Osteoblast (primary cell): ENCODE measurements at regions not wholly inside any gene's neighbourhood (a gene's known extent, or its start where the extent isn't known, plus 50 kb on each side); places are given as distances from the start of the nearest gene placed in this dataset.

Experiments
- DNase-seq: peaks from one replicate; pipeline ENCODE4 v3.0.0; 2011; ENCODE audit warnings: low spot score, mixed read lengths; ENCODE audit not compliant: insufficient read length; ENCODE audit errors: missing footprints
- H2AFZ ChIP-seq: 2 replicates; pipeline ENCODE4 v1.6.0; 2011; ENCODE audit warnings: mild to moderate bottlenecking, low read length
- H3K27ac ChIP-seq: 2 replicates; pipeline ENCODE4 v1.5.1; 2011; ENCODE audit warnings: mild to moderate bottlenecking, low read depth, low read length, moderate library complexity
- H3K27me3 ChIP-seq: 2 replicates; pipeline ENCODE4 v1.6.0; 2012; ENCODE audit warnings: mild to moderate bottlenecking, control low read depth, inconsistent platforms, low read length, moderate library complexity; ENCODE audit not compliant: insufficient read depth
- H3K36me3 ChIP-seq: 2 replicates; pipeline ENCODE4 v1.5.1; 2011; ENCODE audit warnings: mild to moderate bottlenecking, low read length, control low read depth, moderate library complexity; ENCODE audit not compliant: insufficient read depth
- H3K4me1 ChIP-seq: 2 replicates; pipeline ENCODE4 v1.5.1; 2011; ENCODE audit warnings: mild to moderate bottlenecking, low read length, control low read depth, moderate library complexity; ENCODE audit not compliant: insufficient read depth
- H3K4me2 ChIP-seq: 2 replicates; pipeline ENCODE4 v1.6.0; 2011; ENCODE audit warnings: mild to moderate bottlenecking, low read length; ENCODE audit not compliant: insufficient read depth
- H3K4me3 ChIP-seq: fragments of 200-600 bp; sonication (generic); 3 replicates; pipeline ENCODE4 v1.5.1; 2012; ENCODE audit warnings: mild to moderate bottlenecking, low read length, inconsistent platforms; ENCODE audit not compliant: insufficient read depth
- H3K79me2 ChIP-seq: 2 replicates; pipeline ENCODE4 v1.6.0; 2012; ENCODE audit warnings: mild to moderate bottlenecking, low read length, control low read depth, inconsistent platforms; ENCODE audit not compliant: insufficient read depth
- H3K9me3 ChIP-seq: 2 replicates; pipeline ENCODE4 v1.5.1; 2011; ENCODE audit warnings: low read depth, low read length, control low read depth
- H4K20me1 ChIP-seq: 2 replicates; pipeline ENCODE4 v1.6.0; 2012; ENCODE audit warnings: mild to moderate bottlenecking, low read length, control low read depth; ENCODE audit not compliant: insufficient read depth
- TF ChIP-seq, protein P1 (sequence below): IDR thresholded peaks from 2 replicates; pipeline ENCODE4 v1.5.1; 2011; ENCODE audit warnings: mild to moderate bottlenecking, low read depth, low read length, moderate library complexity; ENCODE audit errors: extremely low read depth

DNA sequence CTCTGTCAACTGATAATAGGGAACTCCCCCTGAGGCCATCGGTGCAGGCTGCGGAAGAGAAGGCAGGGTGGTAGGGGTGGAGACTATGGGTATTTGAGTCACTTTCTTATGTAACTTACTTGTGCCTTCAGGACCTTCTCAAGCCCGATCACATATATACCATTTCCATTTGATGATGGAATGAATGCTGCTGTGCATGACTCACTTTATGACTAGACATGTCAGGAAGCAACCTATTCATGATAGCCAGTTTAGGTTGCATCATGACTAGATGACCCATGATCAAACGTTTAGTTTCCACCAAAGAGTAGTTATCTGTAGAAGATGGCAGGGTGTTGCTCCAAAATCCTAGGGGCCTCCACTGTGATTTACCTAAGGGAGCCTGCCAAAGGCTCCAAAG, 435.5 kb downstream of the DTHD1 start:
- no peaks in the 10 kb centered on the region for H3K9me3 ChIP-seq
- no peak overlapping the region for H3K4me3 ChIP-seq
- no peak overlapping the region for H2AFZ ChIP-seq
- no peak overlapping the region for H3K4me2 ChIP-seq
- no peaks in the 10 kb centered on the region for H3K79me2 ChIP-seq
- DNase-seq: no peak
- H4K20me1 ChIP-seq: no peaks in the 10 kb centered on the region
- H3K36me3 ChIP-seq: no peaks in the 10 kb centered on the region
- H3K4me1 ChIP-seq: no peaks in the 10 kb centered on the region
- H3K27ac ChIP-seq: no peak overlapping the region
- TF ChIP-seq, protein P1, sequence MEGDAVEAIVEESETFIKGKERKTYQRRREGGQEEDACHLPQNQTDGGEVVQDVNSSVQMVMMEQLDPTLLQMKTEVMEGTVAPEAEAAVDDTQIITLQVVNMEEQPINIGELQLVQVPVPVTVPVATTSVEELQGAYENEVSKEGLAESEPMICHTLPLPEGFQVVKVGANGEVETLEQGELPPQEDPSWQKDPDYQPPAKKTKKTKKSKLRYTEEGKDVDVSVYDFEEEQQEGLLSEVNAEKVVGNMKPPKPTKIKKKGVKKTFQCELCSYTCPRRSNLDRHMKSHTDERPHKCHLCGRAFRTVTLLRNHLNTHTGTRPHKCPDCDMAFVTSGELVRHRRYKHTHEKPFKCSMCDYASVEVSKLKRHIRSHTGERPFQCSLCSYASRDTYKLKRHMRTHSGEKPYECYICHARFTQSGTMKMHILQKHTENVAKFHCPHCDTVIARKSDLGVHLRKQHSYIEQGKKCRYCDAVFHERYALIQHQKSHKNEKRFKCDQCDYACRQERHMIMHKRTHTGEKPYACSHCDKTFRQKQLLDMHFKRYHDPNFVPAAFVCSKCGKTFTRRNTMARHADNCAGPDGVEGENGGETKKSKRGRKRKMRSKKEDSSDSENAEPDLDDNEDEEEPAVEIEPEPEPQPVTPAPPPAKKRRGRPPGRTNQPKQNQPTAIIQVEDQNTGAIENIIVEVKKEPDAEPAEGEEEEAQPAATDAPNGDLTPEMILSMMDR: no peak
- no peaks in the 10 kb centered on the region for H3K27me3 ChIP-seq

DNA sequence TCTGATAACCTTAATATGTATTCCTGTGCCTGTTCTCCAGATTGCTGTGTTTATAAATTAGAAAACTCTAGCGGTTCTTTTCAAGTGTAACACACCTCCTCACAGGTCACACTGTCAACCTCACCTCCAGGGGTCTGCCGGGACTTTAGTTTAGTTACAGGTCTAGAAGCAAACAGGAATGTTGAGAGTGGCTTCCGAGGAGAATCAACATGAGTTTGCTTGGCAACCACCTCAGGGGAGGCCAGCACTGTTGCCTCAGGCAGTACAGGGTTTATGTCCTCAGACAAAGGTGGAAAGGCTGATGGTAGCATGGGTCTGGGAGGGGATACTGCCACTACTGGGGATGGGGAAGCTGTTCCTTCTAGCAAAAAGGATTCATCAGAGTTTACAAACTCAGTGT, 438.0 kb downstream of the DTHD1 start:
- H2AFZ ChIP-seq: no peak overlapping the region

GRCh38 chr4:36722986-36723385, 441.6 kb downstream of the DTHD1 start:
- Histone ChIP-seq H2AFZ (no peak overlapping the region), H3K9me3 (no peaks in the 10 kb centered on the region), H3K4me3 (no peak overlapping the region), H3K27me3 (no peaks in the 10 kb centered on the region), H3K79me2 (no peaks in the 10 kb centered on the region), H3K4me2 (no peak overlapping the region), H3K4me1 (no peaks in the 10 kb centered on the region), H3K36me3 (no peaks in the 10 kb centered on the region), H3K27ac (no peak overlapping the region), H4K20me1 (no peaks in the 10 kb centered on the region)
- no peak for DNase-seq
- TF ChIP-seq, protein P1: no peak

More for the DNA sequence above, 438.0 kb downstream of the DTHD1 start:
- no peaks in the 10 kb centered on the region for H3K9me3 ChIP-seq
- no peak overlapping the region for H3K4me3 ChIP-seq
- TF ChIP-seq, protein P1: no peak
- H3K36me3 ChIP-seq: no peaks in the 10 kb centered on the region
- no peaks in the 10 kb centered on the region for H3K27me3 ChIP-seq
- no peaks in the 10 kb centered on the region for H3K79me2 ChIP-seq
- DNase-seq: no peak
- no peaks in the 10 kb centered on the region for H3K4me1 ChIP-seq
- no peaks in the 10 kb centered on the region for H4K20me1 ChIP-seq
- H3K27ac ChIP-seq: no peak overlapping the region
- no peak overlapping the region for H3K4me2 ChIP-seq

GRCh38 chr4:36734334-36734733, 452.9 kb downstream of the DTHD1 start:
- Histone ChIP-seq H4K20me1 (no peaks in the 10 kb centered on the region), H3K27me3 (no peaks in the 10 kb centered on the region), H3K4me3 (no peak overlapping the region), H3K36me3 (no peaks in the 10 kb centered on the region), H3K27ac (no peak overlapping the region), H3K9me3 (no peaks in the 10 kb centered on the region), H3K4me2 (no peak overlapping the region), H3K4me1 (no peaks in the 10 kb centered on the region), H2AFZ (no peak overlapping the region), H3K79me2 (no peaks in the 10 kb centered on the region)
- DNase-seq: no peak
- TF ChIP-seq, protein P1: no peak
